CD14-positive monocyte (primary cell): ENCODE measurements at regions not wholly inside any gene's neighbourhood (a gene's known extent, or its start where the extent isn't known, plus 50 kb on each side); places are given as distances from the start of the nearest gene placed in this dataset.

ENCODE experiments used
- DNase-seq, 3 donors: peaks; one replicate each; pipeline ENCODE4 v3.0.0-alpha.2; 2011 to 2022
- H2AFZ ChIP-seq: 2 replicates; pipeline ENCODE4 v1.6.0; 2012; ENCODE audit warnings: mild to moderate bottlenecking, low read depth, low read length, inconsistent platforms; ENCODE audit not compliant: insufficient read depth, poor library complexity, severe bottlenecking
- H3K27ac ChIP-seq, 2 donors: 1 replicate in 1 of 2; 2 replicates in 1 of 2; pipeline ENCODE4 v1.5.1; 2012 to 2013; ENCODE audit warnings: low read length in 2 of 2, control low read depth in 1 of 2, inconsistent platforms in 1 of 2, low read depth in 1 of 2, mild to moderate bottlenecking in 1 of 2
- H3K27me3 ChIP-seq, 2 donors: one replicate each; pipeline versions ENCODE4 v1.6.0 to v1.6.1; 2011 to 2013; ENCODE audit warnings: low read length in 2 of 2; ENCODE audit not compliant: control insufficient read depth in 2 of 2, insufficient read depth in 2 of 2
- H3K36me3 ChIP-seq, 2 donors: replicated peaks in 1 of 2; 1 replicate in 1 of 2; 2 replicates in 1 of 2; pipeline versions ENCODE4 v1.5.1 to v1.6.1; 2012 to 2013; ENCODE audit warnings: low read length in 2 of 2, control low read depth in 1 of 2, inconsistent platforms in 1 of 2, mild to moderate bottlenecking in 1 of 2; ENCODE audit not compliant: insufficient read depth in 2 of 2, control insufficient read depth in 1 of 2
- H3K4me1 ChIP-seq, 2 donors: 1 replicate in 1 of 2; 2 replicates in 1 of 2; pipeline versions ENCODE4 v1.5.1 to v1.6.1; 2012 to 2013; ENCODE audit warnings: low read length in 2 of 2, control low read depth in 1 of 2, inconsistent platforms in 1 of 2, mild to moderate bottlenecking in 1 of 2, moderate library complexity in 1 of 2; ENCODE audit not compliant: insufficient read depth in 2 of 2, control insufficient read depth in 1 of 2
- H3K4me2 ChIP-seq: replicated peaks from 2 replicates; pipeline ENCODE3; 2012; ENCODE audit warnings: low read length, moderate library complexity, mild to moderate bottlenecking; ENCODE audit not compliant: poor library complexity, severe bottlenecking; ENCODE audit errors: extremely low read depth
- H3K4me3 ChIP-seq, 3 experiments: fragments of 200-600 bp in 1 of 3; sonication (generic) in 1 of 3; replicated peaks in 1 of 3; 1 replicate in 2 of 3; 2 replicates in 1 of 3; pipeline ENCODE4 v1.5.1; 2011 to 2013; ENCODE audit warnings: low read length in 3 of 3, mild to moderate bottlenecking in 3 of 3, control low read depth in 2 of 3, low read depth in 2 of 3, inconsistent platforms in 1 of 3, moderate library complexity in 1 of 3
- H3K79me2 ChIP-seq: 2 replicates; pipeline ENCODE4 v1.6.0; 2012; ENCODE audit warnings: mild to moderate bottlenecking, control low read depth, inconsistent platforms, low read length, moderate library complexity; ENCODE audit not compliant: insufficient read depth
- H3K9ac ChIP-seq: 2 replicates; pipeline ENCODE4 v1.6.0; 2017; ENCODE audit warnings: low read length, mild to moderate bottlenecking; ENCODE audit not compliant: insufficient read depth, poor library complexity, severe bottlenecking
- H3K9me3 ChIP-seq, 2 donors: replicated peaks in 1 of 2; 1 replicate in 1 of 2; 2 replicates in 1 of 2; pipeline versions ENCODE4 v1.5.1 to v1.6.1; 2012 to 2013; ENCODE audit warnings: low read length in 2 of 2, control low read depth in 1 of 2; ENCODE audit not compliant: control insufficient read depth in 1 of 2, insufficient read depth in 1 of 2
- H4K20me1 ChIP-seq: 2 replicates; pipeline ENCODE4 v1.6.0; 2012; ENCODE audit warnings: mild to moderate bottlenecking, low read length, control low read depth, moderate library complexity; ENCODE audit not compliant: insufficient read depth
- H3K27ac Mint-ChIP-seq, 7 donors: one replicate each; pipeline ENCODE4 v1.8.0; 2020; ENCODE audit warnings: mild to moderate bottlenecking in 7 of 7, mixed read lengths in 7 of 7, moderate library complexity in 6 of 7, inconsistent platforms in 2 of 7
- H3K27me3 Mint-ChIP-seq, 3 donors: one replicate each; pipeline ENCODE4 v1.8.0; 2021 to 2022; ENCODE audit warnings: low read depth in 3 of 3, mild to moderate bottlenecking in 3 of 3, mixed read lengths in 3 of 3, moderate library complexity in 3 of 3, inconsistent platforms in 1 of 3
- H3K36me3 Mint-ChIP-seq, 2 donors: one replicate each; pipeline ENCODE4 v1.8.0; 2020; ENCODE audit warnings: mixed read lengths in 2 of 2, inconsistent platforms in 1 of 2, mild to moderate bottlenecking in 1 of 2
- H3K4me1 Mint-ChIP-seq: one replicate; pipeline ENCODE4 v1.8.0; 2020; ENCODE audit warnings: mild to moderate bottlenecking, mixed read lengths
- H3K4me3 Mint-ChIP-seq, 2 donors: one replicate each; pipeline ENCODE4 v1.8.0; 2020; ENCODE audit warnings: mild to moderate bottlenecking in 2 of 2, mixed read lengths in 2 of 2, moderate library complexity in 1 of 2
- H3K9me3 Mint-ChIP-seq, 7 donors: one replicate each; pipeline ENCODE4 v1.8.0; 2020 to 2022; ENCODE audit warnings: mixed read lengths in 7 of 7, mild to moderate bottlenecking in 6 of 7, moderate library complexity in 6 of 7, inconsistent platforms in 2 of 7
- WGBS: methylation state at CpG from one replicate; pipeline ENCODE4 v1.1.5; 2013; ENCODE audit warnings: missing lambda C conversion rate; ENCODE audit not compliant: insufficient coverage; 5-methylcytosine and 5-hydroxymethylcytosine counted together
- intact Hi-C, 2 donors: fragments of 100-400 bp; cut with micrococcal nuclease; formaldehyde crosslinking; loops; one replicate each; pipeline versions ENCODE4 v1.15.0 to v1.15.1; 2023
- TF ChIP-seq, protein P1 (sequence below): fragments of 200-600 bp; IDR thresholded peaks from one replicate; pipeline ENCODE4 v1.8.0; 2022; ENCODE audit warnings: antibody characterized with exemption, mild to moderate bottlenecking

DNA sequence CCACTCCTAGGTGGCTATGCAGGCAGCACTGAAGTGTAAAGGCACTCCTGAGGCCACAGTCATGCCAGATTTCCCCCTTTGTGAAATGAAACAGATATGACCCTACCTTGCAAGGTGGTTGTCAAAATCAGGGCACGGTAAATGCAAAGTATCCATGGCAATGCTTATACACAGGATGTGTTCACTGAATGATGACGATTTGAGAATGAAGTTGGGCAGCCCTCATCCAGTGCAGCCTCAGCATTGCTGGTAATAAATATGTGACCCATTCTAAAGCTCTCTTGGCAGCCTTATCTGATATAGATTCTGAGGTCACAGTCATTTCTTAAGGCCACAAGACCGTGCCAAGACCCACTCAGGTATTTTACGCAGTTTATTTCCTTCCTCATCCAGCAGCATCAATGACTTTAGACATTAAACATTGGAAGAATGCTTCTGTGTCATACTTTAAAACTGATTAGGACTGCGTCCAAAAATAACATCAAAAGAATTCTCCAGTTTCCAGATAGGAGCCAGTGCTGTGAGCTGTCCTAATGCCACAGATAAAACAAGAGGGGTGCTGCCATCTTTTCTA lies 125.5 kb upstream of the SERTAD2 start:
- no peak overlapping the region for H3K9ac ChIP-seq
- no peak overlapping the region for H3K4me3 ChIP-seq
- H4K20me1 ChIP-seq, result no peaks in the 10 kb centered on the region
- H3K79me2 ChIP-seq, result no peaks in the 10 kb centered on the region
- H3K27me3 ChIP-seq, result no peaks in the 10 kb centered on the region
- no peak overlapping the region for H3K27ac Mint-ChIP-seq
- intact Hi-C loops, result no loop called here
- H3K4me2 ChIP-seq, result no peak overlapping the region
- H3K36me3 Mint-ChIP-seq, result no peaks in the 10 kb centered on the region
- H3K9me3 Mint-ChIP-seq, result peaks cover 0 to 12% (median 8%) of the 10 kb centered on the region in 7 donors
- WGBS, result 86% methylated on average over 4 of the region's 5 CpGs
- H2AFZ ChIP-seq, result no peak overlapping the region
- DNase-seq, result no peak
- TF ChIP-seq, protein P1, sequence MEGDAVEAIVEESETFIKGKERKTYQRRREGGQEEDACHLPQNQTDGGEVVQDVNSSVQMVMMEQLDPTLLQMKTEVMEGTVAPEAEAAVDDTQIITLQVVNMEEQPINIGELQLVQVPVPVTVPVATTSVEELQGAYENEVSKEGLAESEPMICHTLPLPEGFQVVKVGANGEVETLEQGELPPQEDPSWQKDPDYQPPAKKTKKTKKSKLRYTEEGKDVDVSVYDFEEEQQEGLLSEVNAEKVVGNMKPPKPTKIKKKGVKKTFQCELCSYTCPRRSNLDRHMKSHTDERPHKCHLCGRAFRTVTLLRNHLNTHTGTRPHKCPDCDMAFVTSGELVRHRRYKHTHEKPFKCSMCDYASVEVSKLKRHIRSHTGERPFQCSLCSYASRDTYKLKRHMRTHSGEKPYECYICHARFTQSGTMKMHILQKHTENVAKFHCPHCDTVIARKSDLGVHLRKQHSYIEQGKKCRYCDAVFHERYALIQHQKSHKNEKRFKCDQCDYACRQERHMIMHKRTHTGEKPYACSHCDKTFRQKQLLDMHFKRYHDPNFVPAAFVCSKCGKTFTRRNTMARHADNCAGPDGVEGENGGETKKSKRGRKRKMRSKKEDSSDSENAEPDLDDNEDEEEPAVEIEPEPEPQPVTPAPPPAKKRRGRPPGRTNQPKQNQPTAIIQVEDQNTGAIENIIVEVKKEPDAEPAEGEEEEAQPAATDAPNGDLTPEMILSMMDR, result no peak
- H3K4me1 ChIP-seq, result peaks cover 0 to 12% of the 10 kb centered on the region in 2 donors
- H3K27ac ChIP-seq, result no peak overlapping the region
- H3K4me1 Mint-ChIP-seq, result peaks cover 10% of the 10 kb centered on the region
- H3K9me3 ChIP-seq, result peaks cover 5 to 6% of the 10 kb centered on the region in 2 donors
- no peaks in the 10 kb centered on the region for H3K36me3 ChIP-seq
- H3K27me3 Mint-ChIP-seq, result peaks cover 0 to 2% (median 0%) of the 10 kb centered on the region in 3 donors
- H3K4me3 Mint-ChIP-seq, result no peak overlapping the region

GRCh38 chr2:64780041-64780440 lies 126.3 kb upstream of the SERTAD2 start:
- H3K79me2 ChIP-seq, result no peaks in the 10 kb centered on the region
- no peak overlapping the region for H2AFZ ChIP-seq
- H3K9ac ChIP-seq, result no peak overlapping the region
- WGBS, result 100% methylated on average over 2 of the region's 6 CpGs
- H4K20me1 ChIP-seq, result no peaks in the 10 kb centered on the region
- H3K36me3 ChIP-seq, result no peaks in the 10 kb centered on the region
- Mint-ChIP-seq H3K36me3 (no peaks in the 10 kb centered on the region), H3K4me3 (no peak overlapping the region), H3K27me3 (peaks cover 0 to 2% (median 0%) of the 10 kb centered on the region in 3 donors), H3K4me1 (peaks cover 10% of the 10 kb centered on the region), H3K9me3 (peaks cover 0 to 11% (median 6%) of the 10 kb centered on the region in 7 donors), H3K27ac (no peak overlapping the region)
- DNase-seq, result no peak
- H3K9me3 ChIP-seq, result peaks cover 5 to 6% of the 10 kb centered on the region in 2 donors
- H3K4me2 ChIP-seq, result no peak overlapping the region
- intact Hi-C loops, result no loop called here
- H3K27ac ChIP-seq, result no peak overlapping the region
- H3K27me3 ChIP-seq, result no peaks in the 10 kb centered on the region
- TF ChIP-seq, protein P1, result no peak
- H3K4me1 ChIP-seq, result peaks cover 0 to 14% of the 10 kb centered on the region in 2 donors
- H3K4me3 ChIP-seq, result no peak overlapping the region
